B cell (primary cell): ENCODE measurements at regions not wholly inside any gene's neighbourhood (a gene's known extent, or its start where the extent isn't known, plus 50 kb on each side); places are given as distances from the start of the nearest gene placed in this dataset.

Experiments used
- ATAC-seq: fragments of 200-7000 bp; cut with Tn5 transposase; one replicate; pipeline ENCODE4 v1.10.0; 2021; ENCODE audit warnings: low read depth, mild to moderate bottlenecking, moderate number of reproducible peaks, moderate library complexity
- CTCF ChIA-PET: fragments of 350-600 bp; sonication (Branson Sonifier 250); formaldehyde crosslinking; loops from one replicate; lab custom pipeline; 2021; ENCODE audit warnings: antibody characterized with exemption, inconsistent platforms; lab: Charles Lee
- POLR2A ChIA-PET: fragments of 350-600 bp; sonication (Branson Sonifier 250); formaldehyde crosslinking; loops from one replicate; lab custom pipeline; 2021; ENCODE audit warnings: antibody characterized with exemption; lab: Charles Lee
- DNase-seq: peaks from one replicate; pipeline ENCODE4 v3.0.0; 2013
- H2AFZ ChIP-seq: 2 replicates; pipeline ENCODE4 v1.6.1; 2012; ENCODE audit warnings: mild to moderate bottlenecking, low read depth, low read length; ENCODE audit not compliant: insufficient read depth, poor library complexity, severe bottlenecking
- H3K27ac ChIP-seq, 2 donors: 1 replicate in 1 of 2; 2 replicates in 1 of 2; pipeline ENCODE4 v1.5.1; 2012 to 2013; ENCODE audit warnings: low read length in 2 of 2, mild to moderate bottlenecking in 2 of 2, moderate library complexity in 1 of 2
- H3K27me3 ChIP-seq, 4 experiments: fragments of 200-600 bp in 1 of 4; sonication (generic) in 1 of 4; replicated peaks in 1 of 4; 1 replicate in 2 of 4; 2 replicates in 2 of 4; pipeline versions ENCODE4 v1.6.1 to v1.7.0; 2013 to 2016; ENCODE audit warnings: low read length in 3 of 4, mild to moderate bottlenecking in 2 of 4, mixed read lengths in 1 of 4, moderate library complexity in 1 of 4; ENCODE audit not compliant: insufficient read depth in 4 of 4, control insufficient read depth in 3 of 4; ENCODE audit errors: control extremely low read depth in 1 of 4
- H3K36me3 ChIP-seq, 2 experiments: replicated peaks in 1 of 2; 1 replicate in 1 of 2; 2 replicates in 1 of 2; pipeline versions ENCODE4 v1.6.1 to v1.7.1; 2013; ENCODE audit warnings: low read length in 1 of 2; ENCODE audit not compliant: insufficient read depth in 2 of 2, control insufficient read depth in 1 of 2; ENCODE audit errors: control extremely low read depth in 1 of 2, extremely low read depth in 1 of 2
- H3K4me1 ChIP-seq, 2 donors: fragments of 200-600 bp in 1 of 2; sonication (generic) in 1 of 2; 1 replicate in 1 of 2; 2 replicates in 1 of 2; pipeline versions ENCODE4 v1.5.1 to v1.6.1; 2013 to 2017; ENCODE audit warnings: low read length in 2 of 2; ENCODE audit not compliant: control insufficient read depth in 2 of 2, insufficient read depth in 2 of 2
- H3K4me2 ChIP-seq: replicated peaks from 2 replicates; pipeline ENCODE3; 2012; ENCODE audit warnings: mild to moderate bottlenecking, low read depth, low read length; ENCODE audit not compliant: poor library complexity, severe bottlenecking
- H3K4me3 ChIP-seq, 5 experiments: fragments of 200-600 bp in 1 of 5; sonication (generic) in 1 of 5; 1 replicate in 3 of 5; 2 replicates in 2 of 5; pipeline versions ENCODE4 v1.5.1 to v1.7.0; 2011 to 2016; ENCODE audit warnings: low read length in 4 of 5, mild to moderate bottlenecking in 4 of 5, low read depth in 2 of 5, control low read depth in 1 of 5, moderate library complexity in 1 of 5; ENCODE audit not compliant: insufficient read depth in 1 of 5; ENCODE audit errors: control extremely low read depth in 1 of 5, extremely low read depth in 1 of 5
- H3K79me2 ChIP-seq: fragments of 200-600 bp; sonication (generic); one replicate; pipeline ENCODE4 v1.6.0; 2016; ENCODE audit warnings: low read length; ENCODE audit not compliant: control insufficient read depth, insufficient read depth
- H3K9ac ChIP-seq: fragments of 200-600 bp; sonication (generic); 2 replicates; pipeline ENCODE4 v1.6.1; 2017; ENCODE audit warnings: mild to moderate bottlenecking, low read length, moderate library complexity
- H3K9me3 ChIP-seq, 3 donors: one replicate each; pipeline versions ENCODE4 v1.6.1 to v1.7.1; 2013; ENCODE audit warnings: low read length in 2 of 3; ENCODE audit not compliant: control insufficient read depth in 2 of 3, insufficient read depth in 1 of 3; ENCODE audit errors: control extremely low read depth in 1 of 3
- H4K20me1 ChIP-seq: 2 replicates; pipeline ENCODE4 v1.6.0; 2012; ENCODE audit warnings: mild to moderate bottlenecking, low read length; ENCODE audit not compliant: insufficient read depth, control insufficient read depth, poor library complexity, severe bottlenecking
- H3K27ac Mint-ChIP-seq: one replicate; pipeline ENCODE4 v1.8.0; 2021; ENCODE audit warnings: mixed read lengths
- H3K27me3 Mint-ChIP-seq: one replicate; pipeline ENCODE4 v1.8.0; 2021; ENCODE audit warnings: mixed read lengths
- H3K4me1 Mint-ChIP-seq: one replicate; pipeline ENCODE4 v1.8.0; 2021; ENCODE audit warnings: mixed read lengths
- H3K4me3 Mint-ChIP-seq: one replicate; pipeline ENCODE4 v1.8.0; 2021; ENCODE audit warnings: mixed read lengths
- H3K9me3 Mint-ChIP-seq: one replicate; pipeline ENCODE4 v1.8.0; 2022; ENCODE audit warnings: mixed read lengths; ENCODE audit not compliant: insufficient read depth
- CTCF ChIP-seq: fragments of 200-600 bp; IDR thresholded peaks from one replicate; pipeline ENCODE4 v1.8.0; 2022; ENCODE audit warnings: antibody characterized with exemption, mild to moderate bottlenecking
- EZH2 ChIP-seq: IDR thresholded peaks from 2 replicates; pipeline ENCODE4 v1.6.1; 2012; ENCODE audit warnings: borderline replicate concordance, low read depth, mild to moderate bottlenecking, moderate library complexity, low read length; ENCODE audit not compliant: insufficient read depth, poor library complexity, severe bottlenecking
- WGBS: methylation state at CpG from one replicate; pipeline ENCODE4 v1.1.5; 2013; ENCODE audit warnings: missing lambda C conversion rate; ENCODE audit not compliant: insufficient coverage; 5-methylcytosine and 5-hydroxymethylcytosine counted together
- intact Hi-C: fragments of 100-400 bp; cut with micrococcal nuclease; formaldehyde crosslinking; loops from one replicate; pipeline ENCODE4 v1.10.0; 2022

DNA sequence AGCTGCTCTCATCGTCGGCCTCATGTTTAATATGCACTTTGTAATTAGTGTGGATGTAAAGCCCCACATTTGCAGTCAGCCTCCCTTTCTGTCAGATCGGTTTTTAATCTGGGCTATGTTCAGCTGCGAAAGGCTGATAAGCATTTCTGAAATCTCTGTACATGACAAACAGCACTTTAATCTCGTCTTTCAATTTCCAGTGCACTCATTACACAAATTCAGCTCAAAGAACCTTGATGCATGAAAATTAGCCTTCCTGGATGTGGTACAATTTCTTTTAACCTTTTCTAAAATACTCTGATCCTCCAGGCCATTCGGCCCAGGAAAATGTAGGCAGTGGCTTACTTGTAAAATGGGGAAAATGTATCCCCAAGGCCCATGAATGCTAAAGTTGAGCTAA lies 265.1 kb downstream of the RND3 start:
- intact Hi-C loops: no loop called here
- Mint-ChIP-seq H3K9me3 (no peaks in the 10 kb centered on the region), H3K27me3 (no peaks in the 10 kb centered on the region), H3K4me3 (no peak overlapping the region), H3K4me1 (no peaks in the 10 kb centered on the region), H3K27ac (no peak overlapping the region)
- Histone ChIP-seq H3K4me1 (no peaks in the 10 kb centered on the region), H3K36me3 (no peaks in the 10 kb centered on the region), H3K9ac (no peak overlapping the region), H3K4me3 (no peak overlapping the region), H3K9me3 (peaks cover 0 to 6% (median 0%) of the 10 kb centered on the region in 3 donors), H3K27me3 (no peaks in the 10 kb centered on the region), H4K20me1 (no peaks in the 10 kb centered on the region), H2AFZ (no peak overlapping the region), H3K79me2 (no peaks in the 10 kb centered on the region), H3K4me2 (no peak overlapping the region), H3K27ac (no peak overlapping the region)
- no peak for DNase-seq
- CTCF ChIA-PET: no interaction called here
- POLR2A ChIA-PET: no interaction called here
- no peak for ATAC-seq
- 90% methylated on average over 3 of the region's 6 CpGs for WGBS
- TF ChIP-seq EZH2 (no peak), CTCF (no peak)

DNA sequence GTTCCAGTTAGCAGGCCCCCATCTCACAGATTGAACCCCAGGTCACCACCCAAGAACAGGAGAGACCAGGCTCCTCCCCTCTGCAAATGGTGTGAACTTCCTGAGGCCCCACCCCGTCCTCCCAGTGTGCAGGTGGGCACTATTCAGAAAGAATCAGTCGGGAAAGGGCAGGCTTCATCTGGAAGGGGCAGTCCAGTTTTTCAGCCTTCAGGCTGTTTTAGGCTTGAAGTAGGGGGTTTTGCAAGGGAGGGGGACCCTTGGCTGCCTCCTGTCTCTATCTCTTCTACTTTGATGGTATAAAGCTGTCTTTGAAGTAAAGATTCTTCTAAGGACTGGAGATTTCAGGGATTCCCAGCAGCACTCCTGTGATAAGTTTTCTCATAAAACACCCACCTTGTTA lies 267.6 kb downstream of the RND3 start:
- Histone ChIP-seq H3K9ac (no peak overlapping the region), H3K4me3 (no peak overlapping the region), H3K27ac (no peak overlapping the region), H3K79me2 (no peaks in the 10 kb centered on the region), H3K27me3 (no peaks in the 10 kb centered on the region), H3K4me1 (no peaks in the 10 kb centered on the region), H3K36me3 (no peaks in the 10 kb centered on the region), H4K20me1 (no peaks in the 10 kb centered on the region), H3K4me2 (no peak overlapping the region), H3K9me3 (peaks cover 0 to 6% (median 0%) of the 10 kb centered on the region in 3 donors), H2AFZ (no peak overlapping the region)
- CTCF ChIA-PET: no interaction called here
- no peaks in the 10 kb centered on the region for H3K9me3 Mint-ChIP-seq
- TF ChIP-seq EZH2 (no peak), CTCF (no peak)
- intact Hi-C loops: no loop called here
- H3K4me1 Mint-ChIP-seq: no peaks in the 10 kb centered on the region
- ATAC-seq: no peak
- H3K27me3 Mint-ChIP-seq: no peaks in the 10 kb centered on the region
- DNase-seq: no peak
- WGBS: no CpG with 5 or more reads among the region's 2 CpGs
- H3K4me3 Mint-ChIP-seq: no peak overlapping the region
- POLR2A ChIA-PET: no interaction called here
- H3K27ac Mint-ChIP-seq: no peak overlapping the region
